ENCODE measurements at regions not wholly inside any gene's neighbourhood (a gene's known extent, or its start where the extent isn't known, plus 50 kb on each side); places are given as distances from the start of the nearest gene placed in this dataset.

DNA sequence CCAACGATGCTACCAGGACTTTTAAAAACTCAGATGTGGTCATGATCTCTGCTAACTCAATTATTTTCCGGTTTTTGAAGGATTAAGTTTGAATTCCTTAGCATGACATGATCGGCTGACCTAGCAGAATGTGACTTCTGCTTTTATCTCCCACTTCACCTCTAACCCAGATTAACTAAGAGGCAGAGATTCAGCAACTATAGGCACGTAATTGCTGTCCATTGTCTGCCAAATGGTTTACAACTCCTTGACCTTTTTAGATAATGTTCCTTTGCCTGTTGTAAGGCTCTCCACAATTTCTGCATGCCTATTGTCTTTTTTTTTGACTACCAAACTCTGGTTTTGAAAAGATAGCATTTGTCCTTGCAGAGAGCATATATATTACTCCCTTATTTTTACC, 268.2 kb downstream of the BRINP1 start:
- Mint-ChIP-seq H3K4me3 (ENCODE audit: low read depth) (no peak overlapping the region), H3K9me3 (ENCODE audit: low read depth) (no peaks in the 10 kb centered on the region), H3K27ac (no peak overlapping the region), H3K27me3 (no peaks in the 10 kb centered on the region), H3K36me3 (ENCODE audit: insufficient read depth) (no peaks in the 10 kb centered on the region), H3K4me1 (ENCODE audit: low read depth) (no peaks in the 10 kb centered on the region)
- TF ChIP-seq, protein P1, sequence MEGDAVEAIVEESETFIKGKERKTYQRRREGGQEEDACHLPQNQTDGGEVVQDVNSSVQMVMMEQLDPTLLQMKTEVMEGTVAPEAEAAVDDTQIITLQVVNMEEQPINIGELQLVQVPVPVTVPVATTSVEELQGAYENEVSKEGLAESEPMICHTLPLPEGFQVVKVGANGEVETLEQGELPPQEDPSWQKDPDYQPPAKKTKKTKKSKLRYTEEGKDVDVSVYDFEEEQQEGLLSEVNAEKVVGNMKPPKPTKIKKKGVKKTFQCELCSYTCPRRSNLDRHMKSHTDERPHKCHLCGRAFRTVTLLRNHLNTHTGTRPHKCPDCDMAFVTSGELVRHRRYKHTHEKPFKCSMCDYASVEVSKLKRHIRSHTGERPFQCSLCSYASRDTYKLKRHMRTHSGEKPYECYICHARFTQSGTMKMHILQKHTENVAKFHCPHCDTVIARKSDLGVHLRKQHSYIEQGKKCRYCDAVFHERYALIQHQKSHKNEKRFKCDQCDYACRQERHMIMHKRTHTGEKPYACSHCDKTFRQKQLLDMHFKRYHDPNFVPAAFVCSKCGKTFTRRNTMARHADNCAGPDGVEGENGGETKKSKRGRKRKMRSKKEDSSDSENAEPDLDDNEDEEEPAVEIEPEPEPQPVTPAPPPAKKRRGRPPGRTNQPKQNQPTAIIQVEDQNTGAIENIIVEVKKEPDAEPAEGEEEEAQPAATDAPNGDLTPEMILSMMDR (IDR thresholded peaks at IDR 0.05; ENCODE audit: unreplicated experiment) = no peak
- no peak for DNase-seq (ENCODE audit: low spot score, unreplicated experiment)

DNA sequence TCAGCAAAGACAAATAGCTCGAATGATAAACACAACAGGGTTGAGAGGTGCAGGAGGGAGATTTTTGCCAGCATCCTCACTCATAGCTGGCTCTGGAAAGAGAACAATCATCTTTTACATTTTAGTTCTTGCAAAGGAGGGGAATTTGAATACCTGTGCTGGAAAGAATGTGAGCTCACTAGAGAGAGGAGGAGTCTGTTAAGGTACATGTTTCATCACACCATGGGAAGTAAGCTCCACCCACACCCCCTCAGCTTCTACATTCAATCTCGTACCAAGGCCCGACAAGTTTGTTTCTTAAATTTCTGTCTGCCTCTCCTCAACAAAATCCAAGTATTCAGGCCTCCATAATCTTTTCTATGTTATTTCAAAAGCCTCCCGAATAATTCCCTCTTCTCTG, 254.6 kb downstream of the BRINP1 start:
- Mint-ChIP-seq H3K9me3 (ENCODE audit: low read depth) (no peaks in the 10 kb centered on the region), H3K4me1 (ENCODE audit: low read depth) (no peaks in the 10 kb centered on the region)

More for the DNA sequence above, 254.6 kb downstream of the BRINP1 start:
- H3K27me3 Mint-ChIP-seq = no peaks in the 10 kb centered on the region
- TF ChIP-seq, protein P1 (IDR thresholded peaks at IDR 0.05; ENCODE audit: unreplicated experiment) = no peak
- no peaks in the 10 kb centered on the region for H3K36me3 Mint-ChIP-seq (ENCODE audit: insufficient read depth)
- H3K4me3 Mint-ChIP-seq (ENCODE audit: low read depth) = no peak overlapping the region
- no peak overlapping the region for H3K27ac Mint-ChIP-seq
- DNase-seq (ENCODE audit: low spot score, unreplicated experiment) = no peak

All from progenitor cell of endocrine pancreas (in vitro differentiated cells).